ENCODE measurements at regions not wholly inside any gene's neighbourhood (a gene's known extent, or its start where the extent isn't known, plus 50 kb on each side); places are given as distances from the start of the nearest gene placed in this dataset.

DNA sequence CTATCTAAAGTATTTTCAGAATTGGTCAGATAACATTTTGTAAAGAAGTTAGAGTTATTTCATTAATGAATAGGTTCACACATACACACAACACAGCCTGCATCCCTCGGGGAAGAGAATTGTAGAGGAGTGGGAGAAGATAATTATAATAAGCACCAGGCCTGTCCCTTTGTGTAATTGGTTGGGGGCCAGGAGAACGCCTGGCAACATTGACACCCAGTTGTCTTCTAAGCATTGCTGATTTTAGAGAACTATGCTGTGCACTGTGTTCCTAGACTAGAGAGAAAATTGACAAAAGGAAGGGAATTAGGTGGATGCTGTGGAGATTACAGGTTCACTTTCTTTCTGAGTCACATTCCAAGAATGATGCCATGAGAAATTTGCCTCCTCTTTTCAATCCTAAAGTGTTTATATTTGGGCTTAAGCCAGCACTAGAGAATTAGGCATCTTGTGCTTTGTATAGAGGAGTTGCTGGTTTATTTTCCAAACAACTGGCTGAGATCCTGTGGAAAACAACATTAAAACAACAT is 247.6 kb downstream of the COX7C start:
- H3K27ac Mint-ChIP-seq (ENCODE audit: unreplicated experiment): no peak overlapping the region
- H3K4me1 Mint-ChIP-seq (ENCODE audit: unreplicated experiment): no peaks in the 10 kb centered on the region
- H3K36me3 Mint-ChIP-seq (ENCODE audit: low read depth, unreplicated experiment): no peaks in the 10 kb centered on the region
- H3K4me3 Mint-ChIP-seq (ENCODE audit: unreplicated experiment): no peak overlapping the region
- H3K27me3 Mint-ChIP-seq (ENCODE audit: unreplicated experiment): no peaks in the 10 kb centered on the region
- no peaks in the 10 kb centered on the region for H3K9me3 Mint-ChIP-seq (ENCODE audit: unreplicated experiment)
- no peak for DNase-seq (ENCODE audit: low spot score)
- TF ChIP-seq, protein P1, sequence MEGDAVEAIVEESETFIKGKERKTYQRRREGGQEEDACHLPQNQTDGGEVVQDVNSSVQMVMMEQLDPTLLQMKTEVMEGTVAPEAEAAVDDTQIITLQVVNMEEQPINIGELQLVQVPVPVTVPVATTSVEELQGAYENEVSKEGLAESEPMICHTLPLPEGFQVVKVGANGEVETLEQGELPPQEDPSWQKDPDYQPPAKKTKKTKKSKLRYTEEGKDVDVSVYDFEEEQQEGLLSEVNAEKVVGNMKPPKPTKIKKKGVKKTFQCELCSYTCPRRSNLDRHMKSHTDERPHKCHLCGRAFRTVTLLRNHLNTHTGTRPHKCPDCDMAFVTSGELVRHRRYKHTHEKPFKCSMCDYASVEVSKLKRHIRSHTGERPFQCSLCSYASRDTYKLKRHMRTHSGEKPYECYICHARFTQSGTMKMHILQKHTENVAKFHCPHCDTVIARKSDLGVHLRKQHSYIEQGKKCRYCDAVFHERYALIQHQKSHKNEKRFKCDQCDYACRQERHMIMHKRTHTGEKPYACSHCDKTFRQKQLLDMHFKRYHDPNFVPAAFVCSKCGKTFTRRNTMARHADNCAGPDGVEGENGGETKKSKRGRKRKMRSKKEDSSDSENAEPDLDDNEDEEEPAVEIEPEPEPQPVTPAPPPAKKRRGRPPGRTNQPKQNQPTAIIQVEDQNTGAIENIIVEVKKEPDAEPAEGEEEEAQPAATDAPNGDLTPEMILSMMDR (IDR thresholded peaks at IDR 0.05; ENCODE audit: unreplicated experiment): no peak

DNA sequence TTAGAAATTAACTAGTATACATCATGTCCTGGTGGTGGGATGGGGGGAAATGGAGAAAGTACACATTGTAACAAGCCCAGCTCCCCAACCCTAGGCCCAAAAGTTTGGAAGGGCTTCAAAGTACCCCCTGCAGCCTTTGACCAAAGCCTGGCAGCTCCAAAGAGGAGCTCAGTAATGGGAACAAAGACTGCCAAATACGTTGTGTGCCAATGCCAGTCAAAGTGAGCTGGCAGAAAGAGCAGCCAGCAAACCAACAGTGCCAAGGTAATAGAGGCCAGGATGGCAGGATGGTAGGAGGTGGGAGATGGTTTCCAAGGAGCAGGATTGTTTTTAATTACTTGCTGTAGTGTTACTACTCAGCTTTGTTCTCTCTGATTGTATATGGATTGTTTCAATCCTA is 248.3 kb downstream of the COX7C start:
- no peak overlapping the region for H3K27ac Mint-ChIP-seq (ENCODE audit: unreplicated experiment)
- TF ChIP-seq, protein P1 (IDR thresholded peaks at IDR 0.05; ENCODE audit: unreplicated experiment): no peak
- H3K36me3 Mint-ChIP-seq (ENCODE audit: low read depth, unreplicated experiment): no peaks in the 10 kb centered on the region
- H3K4me1 Mint-ChIP-seq (ENCODE audit: unreplicated experiment): no peaks in the 10 kb centered on the region
- no peaks in the 10 kb centered on the region for H3K27me3 Mint-ChIP-seq (ENCODE audit: unreplicated experiment)
- no peaks in the 10 kb centered on the region for H3K9me3 Mint-ChIP-seq (ENCODE audit: unreplicated experiment)
- no peak for DNase-seq (ENCODE audit: low spot score)
- H3K4me3 Mint-ChIP-seq (ENCODE audit: unreplicated experiment): no peak overlapping the region

DNA sequence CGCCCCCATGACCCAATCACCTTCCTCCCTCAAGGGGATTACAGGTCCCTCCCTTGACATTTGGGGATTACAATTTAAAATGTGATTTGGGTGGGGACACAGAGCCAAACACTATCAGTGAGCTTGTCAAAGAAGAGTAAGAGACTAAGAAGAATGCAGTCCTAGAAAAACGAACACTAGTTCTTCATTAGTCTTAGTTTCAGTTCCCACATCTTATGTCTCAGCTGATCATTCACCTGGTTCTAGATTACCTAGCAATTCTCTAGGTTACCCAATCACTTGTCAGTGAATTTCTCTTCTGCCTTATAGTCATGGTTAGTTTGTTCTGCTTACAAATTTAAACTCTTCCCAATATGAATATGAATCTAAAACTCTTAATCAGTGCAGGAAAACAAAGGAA is 251.5 kb downstream of the COX7C start:
- no peak for DNase-seq (ENCODE audit: low spot score)
- Mint-ChIP-seq H3K9me3 (ENCODE audit: unreplicated experiment) (no peaks in the 10 kb centered on the region), H3K27me3 (ENCODE audit: unreplicated experiment) (no peaks in the 10 kb centered on the region), H3K36me3 (ENCODE audit: low read depth, unreplicated experiment) (no peaks in the 10 kb centered on the region), H3K4me3 (ENCODE audit: unreplicated experiment) (no peak overlapping the region), H3K4me1 (ENCODE audit: unreplicated experiment) (no peaks in the 10 kb centered on the region), H3K27ac (ENCODE audit: unreplicated experiment) (no peak overlapping the region)
- TF ChIP-seq, protein P1 (IDR thresholded peaks at IDR 0.05; ENCODE audit: unreplicated experiment): no peak

DNA sequence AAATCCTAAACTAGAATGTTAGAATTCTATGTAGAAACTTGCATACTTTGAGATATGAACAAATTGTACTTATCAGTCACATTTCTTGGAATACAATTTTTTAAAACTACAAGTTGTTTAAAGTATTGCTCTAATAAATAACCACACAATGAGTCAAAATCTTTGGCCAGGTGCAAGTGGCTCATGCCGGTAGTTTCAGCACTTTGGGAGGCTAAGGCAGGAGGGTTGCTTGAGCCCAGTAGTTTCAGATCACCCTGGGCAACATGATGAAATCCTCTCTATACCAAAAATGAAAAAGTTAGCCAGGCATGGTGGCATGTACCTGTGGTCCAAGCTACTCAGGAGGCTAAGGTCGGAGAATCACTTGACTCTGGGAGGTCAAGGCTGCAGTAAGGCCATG is 257.8 kb downstream of the COX7C start:
- TF ChIP-seq, protein P1 (IDR thresholded peaks at IDR 0.05; ENCODE audit: unreplicated experiment): no peak
- peaks cover 3% of the 10 kb centered on the region for H3K4me1 Mint-ChIP-seq (ENCODE audit: unreplicated experiment)

DNA sequence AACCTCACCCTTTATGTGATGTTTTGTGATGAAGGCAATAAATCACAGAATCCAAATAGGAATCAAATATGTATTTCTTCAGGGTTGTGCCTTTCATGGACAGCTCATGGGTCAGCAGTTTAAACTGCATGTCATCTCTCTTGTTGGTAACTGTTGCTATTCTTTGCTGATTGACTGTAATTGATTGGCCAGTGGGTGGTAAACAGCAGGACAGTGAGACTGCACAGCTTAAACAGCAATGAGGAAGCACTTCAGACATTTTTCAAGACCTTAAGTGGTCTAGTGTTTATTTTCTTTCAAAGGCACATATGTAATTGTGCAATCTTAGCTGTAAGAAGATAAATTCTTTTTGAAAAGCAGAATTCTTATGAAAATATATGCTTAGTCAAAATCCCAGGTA is 260.5 kb downstream of the COX7C start:
- Mint-ChIP-seq H3K36me3 (ENCODE audit: low read depth, unreplicated experiment) (no peaks in the 10 kb centered on the region), H3K4me1 (ENCODE audit: unreplicated experiment) (peaks cover 6% of the 10 kb centered on the region), H3K4me3 (ENCODE audit: unreplicated experiment) (no peak overlapping the region), H3K27me3 (ENCODE audit: unreplicated experiment) (no peaks in the 10 kb centered on the region), H3K9me3 (ENCODE audit: unreplicated experiment) (no peaks in the 10 kb centered on the region), H3K27ac (ENCODE audit: unreplicated experiment) (no peak overlapping the region)
- DNase-seq (ENCODE audit: low spot score): no peak
- TF ChIP-seq, protein P1 (IDR thresholded peaks at IDR 0.05; ENCODE audit: unreplicated experiment): no peak

More for the DNA sequence above, 257.8 kb downstream of the COX7C start:
- Mint-ChIP-seq H3K27ac (ENCODE audit: unreplicated experiment) (no peak overlapping the region), H3K27me3 (ENCODE audit: unreplicated experiment) (no peaks in the 10 kb centered on the region), H3K4me3 (ENCODE audit: unreplicated experiment) (no peak overlapping the region), H3K36me3 (ENCODE audit: low read depth, unreplicated experiment) (no peaks in the 10 kb centered on the region), H3K9me3 (ENCODE audit: unreplicated experiment) (no peaks in the 10 kb centered on the region)
- no peak for DNase-seq (ENCODE audit: low spot score)

Data from endothelial cell (in vitro differentiated cells).